Sigmoid colon (tissue), 6 donors: ENCODE measurements at regions not wholly inside any gene's neighbourhood (a gene's known extent, or its start where the extent isn't known, plus 50 kb on each side); places are given as distances from the start of the nearest gene placed in this dataset.

Experiments
- DNase-seq: peaks from one replicate; pipeline ENCODE4 v3.0.0-alpha.2; 2019
- H3K27ac ChIP-seq, 4 donors: fragments of 200-600 bp; sonication (generic); one replicate each; pipeline ENCODE4 v1.5.1; 2016 to 2019; ENCODE audit warnings: mild to moderate bottlenecking in 1 of 4
- H3K27me3 ChIP-seq, 3 donors: fragments of 200-600 bp; sonication (generic); one replicate each; pipeline ENCODE4 v1.5.1; 2019; ENCODE audit warnings: mild to moderate bottlenecking in 1 of 3
- H3K36me3 ChIP-seq, 4 donors: fragments of 200-600 bp; sonication (generic); one replicate each; pipeline ENCODE4 v1.5.1; 2016 to 2019
- H3K4me1 ChIP-seq, 4 donors: fragments of 200-600 bp; sonication (generic); one replicate each; pipeline ENCODE4 v1.5.1; 2017 to 2019
- H3K4me3 ChIP-seq, 4 donors: fragments of 200-600 bp; sonication (generic); one replicate each; pipeline ENCODE4 v1.5.1; 2017 to 2019; ENCODE audit warnings: mild to moderate bottlenecking in 2 of 4, moderate library complexity in 1 of 4
- H3K9me3 ChIP-seq, 4 donors: fragments of 200-600 bp in 3 of 4; sonication (generic) in 3 of 4; one replicate each; pipeline versions ENCODE4 v1.5.1 to v1.6.1; 2013 to 2019
- EP300 ChIP-seq, 4 donors: sonication (generic); formaldehyde crosslinking; IDR thresholded peaks; one replicate each; pipeline ENCODE4 v1.6.1; 2017; ENCODE audit warnings: antibody characterized with exemption in 4 of 4
- POLR2A ChIP-seq, 2 donors: fragments of 450-650 bp; IDR thresholded peaks; one replicate each; pipeline ENCODE4 v1.6.1; 2016; ENCODE audit warnings: antibody characterized with exemption in 2 of 2, mild to moderate bottlenecking in 2 of 2, moderate library complexity in 2 of 2
- POLR2AphosphoS5 ChIP-seq, 4 donors: sonication (generic); formaldehyde crosslinking; IDR thresholded peaks; one replicate each; pipeline ENCODE4 v1.6.1; 2017; ENCODE audit warnings: antibody characterized with exemption in 4 of 4
- WGBS, 2 donors: extraction: QIAGEN DNeasy Blood & Tissue Kit; methylation state at CpG; one replicate each; pipeline ENCODE4 v1.1.7; 2013; 5-methylcytosine and 5-hydroxymethylcytosine counted together
- intact Hi-C: fragments of 100-400 bp; cut with DNase I; formaldehyde crosslinking; loops from one replicate; pipeline ENCODE4 v1.15.1; 2023
- TF ChIP-seq, protein P1 (sequence below), 4 experiments: fragments of 450-650 bp in 3 of 4; fragments of 200-600 bp in 1 of 4; IDR thresholded peaks; one replicate each; pipeline ENCODE4 v1.5.1; 2016 to 2019; ENCODE audit warnings: antibody characterized with exemption in 4 of 4, mild to moderate bottlenecking in 3 of 4, moderate library complexity in 2 of 4
- donor health status: healthy with polysubstance abuse.
- donor health status: healthy.

DNA sequence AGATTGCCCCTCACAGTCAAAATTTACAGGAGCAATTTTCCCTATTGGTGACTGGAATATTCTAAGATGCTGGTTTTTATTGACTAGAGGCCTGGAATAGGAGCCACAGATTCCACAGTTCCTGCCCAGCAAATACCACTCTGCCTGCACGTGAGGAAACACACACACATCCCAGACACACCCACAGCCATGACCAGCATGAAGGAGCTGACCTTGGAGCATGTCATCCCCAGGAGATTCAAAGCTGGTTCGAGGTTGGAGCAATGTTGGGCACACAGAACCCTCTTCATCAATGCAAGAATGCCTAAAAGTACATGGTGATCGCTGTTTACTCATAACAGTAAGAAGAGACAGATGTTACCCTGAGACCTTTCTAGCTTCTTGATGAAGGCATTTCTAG lies 244.6 kb upstream of the FOXQ1 start:
- H3K9me3 ChIP-seq, result no peaks in the 10 kb centered on the region
- intact Hi-C loops, result no loop called here
- TF ChIP-seq EP300 (IDR thresholded peaks at IDR 0.05) (no peak), POLR2AphosphoS5 (IDR thresholded peaks at IDR 0.05) (no peak), POLR2A (IDR thresholded peaks at IDR 0.05) (no peak)
- TF ChIP-seq, protein P1, sequence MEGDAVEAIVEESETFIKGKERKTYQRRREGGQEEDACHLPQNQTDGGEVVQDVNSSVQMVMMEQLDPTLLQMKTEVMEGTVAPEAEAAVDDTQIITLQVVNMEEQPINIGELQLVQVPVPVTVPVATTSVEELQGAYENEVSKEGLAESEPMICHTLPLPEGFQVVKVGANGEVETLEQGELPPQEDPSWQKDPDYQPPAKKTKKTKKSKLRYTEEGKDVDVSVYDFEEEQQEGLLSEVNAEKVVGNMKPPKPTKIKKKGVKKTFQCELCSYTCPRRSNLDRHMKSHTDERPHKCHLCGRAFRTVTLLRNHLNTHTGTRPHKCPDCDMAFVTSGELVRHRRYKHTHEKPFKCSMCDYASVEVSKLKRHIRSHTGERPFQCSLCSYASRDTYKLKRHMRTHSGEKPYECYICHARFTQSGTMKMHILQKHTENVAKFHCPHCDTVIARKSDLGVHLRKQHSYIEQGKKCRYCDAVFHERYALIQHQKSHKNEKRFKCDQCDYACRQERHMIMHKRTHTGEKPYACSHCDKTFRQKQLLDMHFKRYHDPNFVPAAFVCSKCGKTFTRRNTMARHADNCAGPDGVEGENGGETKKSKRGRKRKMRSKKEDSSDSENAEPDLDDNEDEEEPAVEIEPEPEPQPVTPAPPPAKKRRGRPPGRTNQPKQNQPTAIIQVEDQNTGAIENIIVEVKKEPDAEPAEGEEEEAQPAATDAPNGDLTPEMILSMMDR (IDR thresholded peaks at IDR 0.05), result no peak

GRCh38 chr6:1066449-1067090 lies 245.3 kb upstream of the FOXQ1 start:
- Histone ChIP-seq H3K27ac (no peak overlapping the region), H3K4me3 (no peak overlapping the region), H3K36me3 (no peaks in the 10 kb centered on the region), H3K9me3 (no peaks in the 10 kb centered on the region), H3K4me1 (peaks cover 0 to 15% (median 14%) of the 10 kb centered on the region in 4 donors), H3K27me3 (no peaks in the 10 kb centered on the region)
- WGBS, 2 donors, result 82 to 85% methylated on average over 11 of the region's 11 CpGs
- intact Hi-C loops, result no loop called here
- DNase-seq, result no peak
- TF ChIP-seq, protein P1 (IDR thresholded peaks at IDR 0.05), result no peak
- TF ChIP-seq POLR2A (IDR thresholded peaks at IDR 0.05) (no peak), EP300 (IDR thresholded peaks at IDR 0.05) (no peak), POLR2AphosphoS5 (IDR thresholded peaks at IDR 0.05) (peak in 2 of 4 donors; percentile 39 to 41)

More for the DNA sequence above, 244.6 kb upstream of the FOXQ1 start:
- 67 to 77% methylated on average over 3 of the region's 3 CpGs for WGBS, 2 donors
- H3K4me1 ChIP-seq, result peaks cover 0 to 15% (median 14%) of the 10 kb centered on the region in 4 donors
- H3K27ac ChIP-seq, result no peak overlapping the region
- no peak for DNase-seq
- no peak overlapping the region for H3K4me3 ChIP-seq
- no peaks in the 10 kb centered on the region for H3K27me3 ChIP-seq
- no peaks in the 10 kb centered on the region for H3K36me3 ChIP-seq

- WGBS, 2 donors, result 88 to 91% methylated on average over 8 of the region's 8 CpGs
- Histone ChIP-seq H3K9me3 (no peaks in the 10 kb centered on the region), H3K4me3 (no peak overlapping the region), H3K4me1 (peaks cover 0 to 15% (median 14%) of the 10 kb centered on the region in 4 donors), H3K27me3 (no peaks in the 10 kb centered on the region), H3K27ac (no peak overlapping the region), H3K36me3 (no peaks in the 10 kb centered on the region)
- TF ChIP-seq POLR2AphosphoS5 (IDR thresholded peaks at IDR 0.05) (no peak), EP300 (IDR thresholded peaks at IDR 0.05) (no peak), POLR2A (IDR thresholded peaks at IDR 0.05) (no peak)
- TF ChIP-seq, protein P1 (IDR thresholded peaks at IDR 0.05), result no peak
- intact Hi-C loops, result no loop called here
- no peak for DNase-seq
Measured at GRCh38 chr6:1065986-1066385, 245.9 kb upstream of the FOXQ1 start.

GRCh38 chr6:1063671-1064355 lies 248.1 kb upstream of the FOXQ1 start:
- no peaks in the 10 kb centered on the region for H3K36me3 ChIP-seq
- intact Hi-C loops, result no loop called here
- H3K4me1 ChIP-seq, result peaks cover 0 to 3% (median 0%) of the 10 kb centered on the region in 4 donors
- H3K27me3 ChIP-seq, result no peaks in the 10 kb centered on the region
- H3K4me3 ChIP-seq, result no peak overlapping the region
- H3K27ac ChIP-seq, result no peak overlapping the region
- no peaks in the 10 kb centered on the region for H3K9me3 ChIP-seq
- 62 to 79% methylated on average over 13 of the region's 13 CpGs for WGBS, 2 donors
- no peak for DNase-seq
- no peak for TF ChIP-seq POLR2AphosphoS5 (IDR thresholded peaks at IDR 0.05)
- no peak for TF ChIP-seq POLR2A (IDR thresholded peaks at IDR 0.05)
- TF ChIP-seq, protein P1 (IDR thresholded peaks at IDR 0.05), result no peak
- TF ChIP-seq EP300 (IDR thresholded peaks at IDR 0.05), result no peak
